ENCODE measurements at regions not wholly inside any gene's neighbourhood (a gene's known extent, or its start where the extent isn't known, plus 50 kb on each side); places are given as distances from the start of the nearest gene placed in this dataset.

DNA sequence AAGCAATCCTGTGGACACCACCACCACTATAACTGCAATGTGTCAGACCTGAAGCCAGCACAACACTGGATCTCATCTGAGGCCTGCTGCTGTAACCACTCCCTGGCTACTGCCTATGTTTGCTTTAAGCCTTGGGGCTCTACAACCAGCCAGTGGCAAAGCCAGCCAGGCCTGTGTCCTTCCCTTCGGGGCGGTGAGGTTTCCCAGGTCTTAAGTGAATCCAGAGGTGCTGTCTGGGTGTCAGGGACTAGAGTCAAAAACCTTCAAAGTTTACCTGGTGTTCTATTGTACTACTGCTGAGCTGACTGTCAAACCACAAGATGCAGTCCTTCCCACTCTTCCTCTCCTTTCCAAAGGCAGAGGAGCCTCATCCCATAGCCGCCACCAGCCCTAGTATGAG lies 750.5 kb downstream of the FAM133A start:
- in situ Hi-C loops (cut with HindIII; ENCODE audit: low sequenced_read_pairs), result no loop called here
- DNase-seq (ENCODE audit: low read depth, low spot score), result no peak
- TF ChIP-seq, protein P1, sequence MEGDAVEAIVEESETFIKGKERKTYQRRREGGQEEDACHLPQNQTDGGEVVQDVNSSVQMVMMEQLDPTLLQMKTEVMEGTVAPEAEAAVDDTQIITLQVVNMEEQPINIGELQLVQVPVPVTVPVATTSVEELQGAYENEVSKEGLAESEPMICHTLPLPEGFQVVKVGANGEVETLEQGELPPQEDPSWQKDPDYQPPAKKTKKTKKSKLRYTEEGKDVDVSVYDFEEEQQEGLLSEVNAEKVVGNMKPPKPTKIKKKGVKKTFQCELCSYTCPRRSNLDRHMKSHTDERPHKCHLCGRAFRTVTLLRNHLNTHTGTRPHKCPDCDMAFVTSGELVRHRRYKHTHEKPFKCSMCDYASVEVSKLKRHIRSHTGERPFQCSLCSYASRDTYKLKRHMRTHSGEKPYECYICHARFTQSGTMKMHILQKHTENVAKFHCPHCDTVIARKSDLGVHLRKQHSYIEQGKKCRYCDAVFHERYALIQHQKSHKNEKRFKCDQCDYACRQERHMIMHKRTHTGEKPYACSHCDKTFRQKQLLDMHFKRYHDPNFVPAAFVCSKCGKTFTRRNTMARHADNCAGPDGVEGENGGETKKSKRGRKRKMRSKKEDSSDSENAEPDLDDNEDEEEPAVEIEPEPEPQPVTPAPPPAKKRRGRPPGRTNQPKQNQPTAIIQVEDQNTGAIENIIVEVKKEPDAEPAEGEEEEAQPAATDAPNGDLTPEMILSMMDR (IDR thresholded peaks at IDR 0.05; ENCODE audit: low read depth, low read length), result no peak
- no peak overlapping the region for H3K4me3 ChIP-seq (ENCODE audit: low read depth, low read length)

DNA sequence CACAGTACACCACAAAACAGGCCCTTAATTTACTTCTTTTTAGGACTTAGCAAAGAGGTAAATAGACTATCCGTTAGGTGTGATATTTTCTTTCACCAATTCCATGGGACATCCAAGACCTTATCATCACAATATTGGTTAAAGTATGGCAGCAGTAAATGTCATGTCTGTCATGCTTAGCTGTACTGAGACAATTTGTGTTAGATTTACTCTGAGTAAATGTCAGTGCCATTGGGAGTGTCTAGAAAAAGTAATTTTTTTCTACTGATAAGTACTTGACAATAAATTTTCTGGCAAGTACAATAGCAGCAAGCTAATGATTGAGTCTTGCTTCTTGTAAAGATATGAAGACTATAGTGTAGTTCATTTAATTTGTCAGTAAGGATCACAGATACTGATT lies 756.1 kb downstream of the FAM133A start:
- DNase-seq (ENCODE audit: low read depth, low spot score), result no peak
- H3K4me3 ChIP-seq (ENCODE audit: low read depth, low read length), result no peak overlapping the region
- in situ Hi-C loops (cut with HindIII; ENCODE audit: low sequenced_read_pairs), result no loop called here
- TF ChIP-seq, protein P1 (IDR thresholded peaks at IDR 0.05; ENCODE audit: low read depth, low read length), result no peak

DNA sequence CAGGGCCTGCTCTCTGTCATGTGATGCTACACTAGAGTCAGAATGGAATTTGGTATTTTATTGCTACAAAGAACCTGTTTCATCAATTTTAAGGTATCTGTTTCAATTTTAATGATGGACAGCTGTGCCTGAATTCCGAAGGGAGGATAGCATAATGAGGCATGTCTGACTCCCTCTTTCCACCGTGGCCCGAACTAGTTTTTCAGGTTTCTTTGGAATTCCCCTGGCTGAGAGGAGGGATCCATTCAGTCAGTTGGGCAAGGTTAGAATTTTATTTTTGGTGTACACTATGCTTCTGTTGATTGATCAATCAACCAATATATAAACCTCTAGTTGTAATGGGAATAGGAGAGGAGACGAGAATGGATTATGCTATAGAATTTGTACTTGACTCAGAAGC lies 761.8 kb downstream of the FAM133A start:
- TF ChIP-seq, protein P1 (IDR thresholded peaks at IDR 0.05; ENCODE audit: low read depth, low read length), result no peak
- in situ Hi-C loops (cut with HindIII; ENCODE audit: low sequenced_read_pairs), result no loop called here
- DNase-seq (ENCODE audit: low read depth, low spot score), result no peak
- no peak overlapping the region for H3K4me3 ChIP-seq (ENCODE audit: low read depth, low read length)

DNA sequence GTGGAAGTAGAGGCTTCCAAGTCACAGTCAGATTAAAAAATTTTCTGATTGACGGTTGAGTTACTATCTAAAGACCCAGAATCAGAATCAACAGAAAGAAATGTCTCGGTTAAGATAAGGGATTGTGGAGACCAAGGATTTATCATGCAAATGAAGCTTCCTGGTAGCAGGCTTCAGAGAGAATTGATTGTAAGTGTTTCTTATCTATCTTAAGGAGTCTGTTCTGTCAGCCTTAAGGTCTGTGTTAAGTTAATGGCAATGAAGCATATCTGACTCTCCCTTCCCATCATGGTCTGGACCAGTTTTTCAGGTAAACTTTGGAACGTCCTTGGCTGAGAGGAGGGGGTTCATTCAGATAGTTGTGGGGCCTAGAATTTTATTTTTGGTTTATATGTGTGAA lies 780.2 kb downstream of the FAM133A start:
- TF ChIP-seq, protein P1 (IDR thresholded peaks at IDR 0.05; ENCODE audit: low read depth, low read length), result no peak
- in situ Hi-C loops (cut with HindIII; ENCODE audit: low sequenced_read_pairs), result no loop called here
- no peak overlapping the region for H3K4me3 ChIP-seq (ENCODE audit: low read depth, low read length)
- no peak for DNase-seq (ENCODE audit: low read depth, low spot score)

DNA sequence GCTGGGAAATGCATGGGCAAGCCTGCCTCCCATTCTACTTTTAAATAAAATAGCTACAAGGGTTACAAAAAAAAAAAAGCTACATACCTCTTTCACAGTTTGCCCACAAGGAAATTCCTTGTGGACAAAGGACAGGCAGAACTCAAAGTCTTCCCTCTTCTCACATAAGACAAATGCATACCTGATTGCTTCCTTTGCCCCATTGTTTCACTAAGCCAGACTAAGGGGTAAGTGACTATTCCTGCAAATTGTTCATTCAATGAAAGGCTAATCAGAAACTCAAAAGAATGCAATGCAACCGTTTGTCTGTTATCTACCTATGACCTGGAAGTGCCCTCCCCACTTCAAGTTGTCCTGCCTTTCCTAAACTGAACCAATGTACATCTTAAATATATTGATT lies 780.6 kb downstream of the FAM133A start:
- no peak overlapping the region for H3K4me3 ChIP-seq (ENCODE audit: low read depth, low read length)
- DNase-seq (ENCODE audit: low read depth, low spot score), result no peak
- TF ChIP-seq, protein P1 (IDR thresholded peaks at IDR 0.05; ENCODE audit: low read depth, low read length), result no peak
- in situ Hi-C loops (cut with HindIII; ENCODE audit: low sequenced_read_pairs), result no loop called here

DNA sequence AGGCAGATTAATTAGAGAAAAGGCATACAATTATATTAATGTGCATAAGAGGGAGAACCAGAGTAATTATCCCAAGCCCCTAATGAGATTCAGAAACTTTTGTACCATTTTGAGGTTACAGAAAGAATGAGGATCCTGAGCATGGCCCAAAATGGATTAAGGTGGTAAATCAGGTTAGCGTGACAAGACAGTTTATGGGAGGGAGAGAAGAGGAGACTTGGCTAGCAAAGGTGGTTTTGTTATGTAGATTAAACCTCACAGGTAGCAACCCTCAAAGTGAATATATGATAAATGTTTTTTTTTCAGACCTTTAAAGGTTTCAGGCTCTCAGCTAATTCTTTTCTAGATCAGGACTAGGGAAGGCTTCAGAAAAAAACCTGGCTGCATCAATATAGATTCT lies 781.8 kb downstream of the FAM133A start:
- H3K4me3 ChIP-seq (ENCODE audit: low read depth, low read length), result no peak overlapping the region
- in situ Hi-C loops (cut with HindIII; ENCODE audit: low sequenced_read_pairs), result no loop called here
- TF ChIP-seq, protein P1 (IDR thresholded peaks at IDR 0.05; ENCODE audit: low read depth, low read length), result no peak
- DNase-seq (ENCODE audit: low read depth, low spot score), result no peak

DNA sequence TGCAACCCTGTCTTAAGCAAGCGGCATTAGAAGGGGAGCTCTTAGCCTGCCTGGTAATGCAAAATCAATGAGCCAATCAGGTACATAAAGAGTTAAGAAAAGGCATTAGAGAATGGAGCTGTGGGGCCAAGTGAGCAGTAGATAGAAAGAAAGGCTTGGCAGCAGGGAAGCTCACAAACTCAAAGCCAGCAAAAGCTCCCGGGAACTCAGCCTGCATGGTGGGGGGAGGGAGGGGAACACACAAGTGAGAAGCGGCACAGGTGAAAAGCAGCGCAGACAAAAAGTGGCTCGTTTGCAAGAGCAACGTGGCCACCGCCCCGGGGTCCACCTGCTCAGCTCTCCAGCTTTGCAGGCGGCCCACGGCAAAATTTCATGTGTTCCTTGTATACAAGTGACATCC lies 818.5 kb downstream of the FAM133A start:
- TF ChIP-seq, protein P1 (IDR thresholded peaks at IDR 0.05; ENCODE audit: low read depth, low read length), result no peak
- DNase-seq (ENCODE audit: low read depth, low spot score), result no peak
- H3K4me3 ChIP-seq (ENCODE audit: low read depth, low read length), result no peak overlapping the region
- in situ Hi-C loops (cut with HindIII; ENCODE audit: low sequenced_read_pairs), result no loop called here
